Calu3 (cell line): ENCODE measurements at regions not wholly inside any gene's neighbourhood (a gene's known extent, or its start where the extent isn't known, plus 50 kb on each side); places are given as distances from the start of the nearest gene placed in this dataset.
"Not testable (repeated sequence)": the region's sequence is repeated elsewhere in the genome, so short reads cannot be mapped to it uniquely, and the experiment has no call there.

Source experiments
- BruUV-seq: library from RNA; stranded (reverse); fragments of 400-500 nt; replicated peaks from 2 replicates; lab custom pipeline; 2021; lab: Mats Ljungman, UMichigan
- CTCF ChIA-PET: fragments of 300-600 bp; sonication (Branson Sonifier 250); formaldehyde crosslinking; loops from one replicate; lab custom pipeline; 2022; ENCODE audit warnings: antibody characterized with exemption; lab: Charles Lee
- DNase-seq: peaks from one replicate; pipeline ENCODE4 v3.0.0; 2022
- H3K27ac Mint-ChIP-seq: one replicate; pipeline ENCODE4 v1.8.0; 2022; ENCODE audit warnings: mixed read lengths; ENCODE audit not compliant: unreplicated experiment
- H3K27me3 Mint-ChIP-seq: one replicate; pipeline ENCODE4 v1.8.0; 2022; ENCODE audit warnings: mixed read lengths; ENCODE audit not compliant: unreplicated experiment
- H3K36me3 Mint-ChIP-seq: one replicate; pipeline ENCODE4 v1.8.0; 2022; ENCODE audit warnings: mild to moderate bottlenecking, moderate library complexity, mixed read lengths; ENCODE audit not compliant: insufficient read depth, unreplicated experiment
- H3K4me1 Mint-ChIP-seq: one replicate; pipeline ENCODE4 v1.8.0; 2022; ENCODE audit warnings: mild to moderate bottlenecking, low read depth, mixed read lengths; ENCODE audit not compliant: unreplicated experiment
- H3K4me3 Mint-ChIP-seq: one replicate; pipeline ENCODE4 v1.8.0; 2022; ENCODE audit warnings: mild to moderate bottlenecking, low read depth, moderate library complexity, mixed read lengths; ENCODE audit not compliant: unreplicated experiment
- H3K9me3 Mint-ChIP-seq: one replicate; pipeline ENCODE4 v1.8.0; 2022; ENCODE audit warnings: low read depth, mixed read lengths; ENCODE audit not compliant: unreplicated experiment
- intact Hi-C: fragments of 100-400 bp; cut with micrococcal nuclease; formaldehyde crosslinking; loops from one replicate; pipeline ENCODE4 v1.10.0; 2022; ENCODE audit not compliant: unreplicated experiment
- TF ChIP-seq, protein P1 (sequence below): fragments of 200-600 bp; IDR thresholded peaks from one replicate; pipeline ENCODE4 v1.8.0; 2022; ENCODE audit warnings: antibody characterized with exemption; ENCODE audit not compliant: unreplicated experiment

DNA sequence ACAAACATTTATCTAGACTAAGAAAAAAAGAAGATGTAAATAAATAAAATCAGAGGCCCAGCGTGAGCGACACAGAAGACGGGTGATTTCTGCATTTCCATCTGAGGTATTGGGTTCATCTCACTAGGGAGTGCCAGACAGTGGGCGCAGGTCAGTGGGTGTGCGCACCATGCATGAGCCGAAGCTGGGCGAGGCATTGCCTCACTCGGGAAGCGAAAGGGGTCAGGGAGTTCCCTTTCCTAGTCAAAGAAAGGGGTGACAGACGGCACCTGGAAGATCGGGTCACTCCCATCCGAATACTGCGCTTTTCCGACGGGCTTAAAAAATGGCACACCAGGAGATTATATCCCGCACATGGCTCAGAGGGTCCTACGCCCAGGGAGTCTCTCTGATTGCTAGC is 79.5 kb upstream of the ABCD2 start:
- H3K9me3 Mint-ChIP-seq, H3K36me3 Mint-ChIP-seq, H3K27ac Mint-ChIP-seq, H3K27me3 Mint-ChIP-seq, H3K4me1 Mint-ChIP-seq, H3K4me3 Mint-ChIP-seq, BruUV-seq, DNase-seq, CTCF ChIA-PET: not testable (repeated sequence)
- intact Hi-C loops, result loop anchor here (10.0 kb wide), 1 partner anchor 354 kb away; no protein-coding TSS in a partner anchor

GRCh38 chr12:39697108-39697507 is 77.5 kb upstream of the ABCD2 start:
- Mint-ChIP-seq H3K4me1 (no peaks in the 10 kb centered on the region), H3K27ac (no peak overlapping the region), H3K9me3 (peaks cover 4% of the 10 kb centered on the region), H3K27me3 (no peaks in the 10 kb centered on the region), H3K4me3 (no peak overlapping the region), H3K36me3 (no peaks in the 10 kb centered on the region)
- DNase-seq, result no peak
- intact Hi-C loops, result loop anchor here (10.0 kb wide), 1 partner anchor 352 kb away; no protein-coding TSS in a partner anchor
- no TSS peak for BruUV-seq
- TF ChIP-seq, protein P1, sequence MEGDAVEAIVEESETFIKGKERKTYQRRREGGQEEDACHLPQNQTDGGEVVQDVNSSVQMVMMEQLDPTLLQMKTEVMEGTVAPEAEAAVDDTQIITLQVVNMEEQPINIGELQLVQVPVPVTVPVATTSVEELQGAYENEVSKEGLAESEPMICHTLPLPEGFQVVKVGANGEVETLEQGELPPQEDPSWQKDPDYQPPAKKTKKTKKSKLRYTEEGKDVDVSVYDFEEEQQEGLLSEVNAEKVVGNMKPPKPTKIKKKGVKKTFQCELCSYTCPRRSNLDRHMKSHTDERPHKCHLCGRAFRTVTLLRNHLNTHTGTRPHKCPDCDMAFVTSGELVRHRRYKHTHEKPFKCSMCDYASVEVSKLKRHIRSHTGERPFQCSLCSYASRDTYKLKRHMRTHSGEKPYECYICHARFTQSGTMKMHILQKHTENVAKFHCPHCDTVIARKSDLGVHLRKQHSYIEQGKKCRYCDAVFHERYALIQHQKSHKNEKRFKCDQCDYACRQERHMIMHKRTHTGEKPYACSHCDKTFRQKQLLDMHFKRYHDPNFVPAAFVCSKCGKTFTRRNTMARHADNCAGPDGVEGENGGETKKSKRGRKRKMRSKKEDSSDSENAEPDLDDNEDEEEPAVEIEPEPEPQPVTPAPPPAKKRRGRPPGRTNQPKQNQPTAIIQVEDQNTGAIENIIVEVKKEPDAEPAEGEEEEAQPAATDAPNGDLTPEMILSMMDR, result no peak
- CTCF ChIA-PET, result no interaction called here

GRCh38 chr12:39692258-39692853 is 72.8 kb upstream of the ABCD2 start:
- BruUV-seq, result no TSS peak
- Mint-ChIP-seq H3K27me3 (no peaks in the 10 kb centered on the region), H3K4me1 (no peaks in the 10 kb centered on the region), H3K27ac (no peak overlapping the region), H3K36me3 (no peaks in the 10 kb centered on the region), H3K9me3 (no peaks in the 10 kb centered on the region), H3K4me3 (no peak overlapping the region)
- TF ChIP-seq, protein P1, result no peak
- CTCF ChIA-PET, result no interaction called here
- intact Hi-C loops, result loop anchor here (5.0 to 10.0 kb wide), 4 partner anchors 105 to 375 kb away; no protein-coding TSS in a partner anchor
- no peak for DNase-seq

DNA sequence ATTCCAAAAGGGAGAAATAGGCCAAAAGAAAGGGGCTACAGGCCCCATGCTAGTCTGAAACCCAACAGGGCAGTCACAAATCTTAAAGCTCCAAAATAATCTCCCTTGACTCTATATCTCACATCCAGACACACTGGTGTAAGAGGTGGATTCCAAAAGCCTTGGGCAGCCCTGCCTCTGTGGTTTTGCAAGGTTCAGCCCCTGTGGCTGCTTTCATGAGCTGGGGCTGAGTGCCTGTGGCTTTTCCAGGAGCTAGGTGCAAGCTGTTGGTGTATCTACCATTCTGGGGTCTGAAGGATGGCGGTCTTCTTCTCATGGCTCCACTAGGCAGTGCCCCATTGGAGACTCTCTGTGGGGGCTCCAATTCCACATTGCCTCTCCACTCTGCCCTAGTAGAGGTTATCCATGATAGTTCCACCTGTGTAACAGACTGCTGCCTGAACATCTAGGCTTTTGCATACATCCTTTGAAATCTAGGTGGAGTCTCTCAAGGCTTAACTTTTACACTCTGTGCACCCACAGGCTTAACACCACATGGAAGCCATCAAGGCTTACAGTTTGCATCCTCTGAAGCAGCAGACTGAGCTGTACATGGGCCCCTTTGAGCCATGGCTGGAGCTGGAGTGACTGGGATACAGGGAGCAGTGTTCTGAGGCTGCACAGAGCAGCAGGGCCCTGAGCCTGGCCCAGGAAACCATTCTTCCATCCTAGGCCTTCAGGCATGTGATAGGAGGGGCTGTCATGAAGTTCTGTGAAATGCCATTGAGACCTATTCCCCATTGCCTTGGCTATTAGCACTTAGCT is 66.5 kb upstream of the ABCD2 start:
- H3K36me3 Mint-ChIP-seq, result no peaks in the 10 kb centered on the region
- H3K9me3 Mint-ChIP-seq, result no peaks in the 10 kb centered on the region
- no peak for DNase-seq
- no peak overlapping the region for H3K4me3 Mint-ChIP-seq
- no peak overlapping the region for H3K27ac Mint-ChIP-seq
- intact Hi-C loops, result no loop called here
- no peaks in the 10 kb centered on the region for H3K4me1 Mint-ChIP-seq
- CTCF ChIA-PET, result no interaction called here
- H3K27me3 Mint-ChIP-seq, result no peaks in the 10 kb centered on the region
- TF ChIP-seq, protein P1, result no peak
- no TSS peak for BruUV-seq
